ENCODE measurements at regions not wholly inside any gene's neighbourhood (a gene's known extent, or its start where the extent isn't known, plus 50 kb on each side); places are given as distances from the start of the nearest gene placed in this dataset.

- H3K4me1 Mint-ChIP-seq (ENCODE audit: low read depth): no peaks in the 10 kb centered on the region
- no peak overlapping the region for H3K4me3 Mint-ChIP-seq (ENCODE audit: unreplicated experiment)
- H3K27ac Mint-ChIP-seq (ENCODE audit: unreplicated experiment): no peak overlapping the region
- H3K27me3 Mint-ChIP-seq (ENCODE audit: low read depth): peaks cover 3% of the 10 kb centered on the region
- no peaks in the 10 kb centered on the region for H3K36me3 Mint-ChIP-seq (ENCODE audit: low read depth)
- DNase-seq (ENCODE audit: low spot score): no peak
- H3K9me3 Mint-ChIP-seq (ENCODE audit: low read depth): peaks cover 5% of the 10 kb centered on the region
- no peak for TF ChIP-seq CTCF (IDR thresholded peaks at IDR 0.05)
Measured at GRCh38 chr6:88301888-88302768, 136.0 kb upstream of the CNR1 start.

- Mint-ChIP-seq H3K4me1 (ENCODE audit: low read depth) (no peaks in the 10 kb centered on the region), H3K4me3 (ENCODE audit: unreplicated experiment) (no peak overlapping the region), H3K27me3 (ENCODE audit: low read depth) (peaks cover 4% of the 10 kb centered on the region), H3K27ac (ENCODE audit: unreplicated experiment) (no peak overlapping the region), H3K36me3 (ENCODE audit: low read depth) (no peaks in the 10 kb centered on the region), H3K9me3 (ENCODE audit: low read depth) (peaks cover under 1% of the 10 kb centered on the region)
- TF ChIP-seq CTCF (IDR thresholded peaks at IDR 0.05): no peak
- DNase-seq (ENCODE audit: low spot score): no peak
Measured at GRCh38 chr6:88301256-88301655, 135.1 kb upstream of the CNR1 start.

GRCh38 chr6:88298066-88298845, 132.1 kb upstream of the CNR1 start:
- no peak for TF ChIP-seq CTCF (IDR thresholded peaks at IDR 0.05)
- peaks cover 9% of the 10 kb centered on the region for H3K27me3 Mint-ChIP-seq (ENCODE audit: low read depth)
- H3K4me1 Mint-ChIP-seq (ENCODE audit: low read depth): no peaks in the 10 kb centered on the region
- no peaks in the 10 kb centered on the region for H3K36me3 Mint-ChIP-seq (ENCODE audit: low read depth)
- H3K27ac Mint-ChIP-seq (ENCODE audit: unreplicated experiment): no peak overlapping the region
- DNase-seq (ENCODE audit: low spot score): no peak
- H3K4me3 Mint-ChIP-seq (ENCODE audit: unreplicated experiment): no peak overlapping the region
- no peaks in the 10 kb centered on the region for H3K9me3 Mint-ChIP-seq (ENCODE audit: low read depth)

DNA sequence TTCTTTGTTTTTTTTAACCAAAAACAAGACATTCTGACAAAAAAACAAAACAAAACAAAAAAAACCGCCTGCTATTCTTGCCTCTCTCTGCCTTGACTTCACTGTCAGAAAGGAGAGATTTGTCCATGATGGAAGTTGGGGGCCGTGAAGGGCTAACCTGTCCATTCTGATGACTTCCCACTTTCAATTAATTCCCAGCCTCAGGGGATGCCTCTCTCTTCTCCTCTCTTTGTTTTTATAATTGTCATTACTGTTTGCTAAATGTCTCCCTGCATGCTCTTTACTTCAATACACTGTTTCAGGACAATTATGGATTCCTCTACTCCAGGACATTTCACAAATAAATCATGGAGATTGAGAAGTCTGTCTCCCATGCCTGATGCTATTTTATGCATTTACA, 130.5 kb upstream of the CNR1 start:
- Mint-ChIP-seq H3K27ac (ENCODE audit: unreplicated experiment) (no peak overlapping the region), H3K36me3 (ENCODE audit: low read depth) (no peaks in the 10 kb centered on the region), H3K9me3 (ENCODE audit: low read depth) (no peaks in the 10 kb centered on the region), H3K27me3 (ENCODE audit: low read depth) (peaks cover 9% of the 10 kb centered on the region), H3K4me3 (ENCODE audit: unreplicated experiment) (no peak overlapping the region), H3K4me1 (ENCODE audit: low read depth) (no peaks in the 10 kb centered on the region)
- no peak for TF ChIP-seq CTCF (IDR thresholded peaks at IDR 0.05)
- no peak for DNase-seq (ENCODE audit: low spot score)

- Mint-ChIP-seq H3K27ac (ENCODE audit: unreplicated experiment) (no peak overlapping the region), H3K9me3 (ENCODE audit: low read depth) (peaks cover 3% of the 10 kb centered on the region), H3K36me3 (ENCODE audit: low read depth) (no peaks in the 10 kb centered on the region), H3K4me3 (ENCODE audit: unreplicated experiment) (no peak overlapping the region), H3K27me3 (ENCODE audit: low read depth) (peaks cover 9% of the 10 kb centered on the region), H3K4me1 (ENCODE audit: low read depth) (no peaks in the 10 kb centered on the region)
- no peak for DNase-seq (ENCODE audit: low spot score)
- TF ChIP-seq CTCF (IDR thresholded peaks at IDR 0.05): no peak
Measured at GRCh38 chr6:88295663-88296062, 129.5 kb upstream of the CNR1 start.

Measured in chondrocyte (in vitro differentiated cells).